IPS DF 4.7 (cell line): ENCODE measurements at regions not wholly inside any gene's neighbourhood (a gene's known extent, or its start where the extent isn't known, plus 50 kb on each side); places are given as distances from the start of the nearest gene placed in this dataset.
"Not testable (repeated sequence)": the region's sequence is repeated elsewhere in the genome, so short reads cannot be mapped to it uniquely, and the experiment has no call there.

Source experiments
- DNase-seq: peaks from one replicate; pipeline ENCODE4 v3.0.0-alpha.2; 2013; ENCODE audit warnings: low spot score; ENCODE audit errors: extremely low read depth

- not testable (repeated sequence) for DNase-seq
Measured at GRCh38 chr5:58308384-58308783, 151.5 kb downstream of the PLK2 start.

- no peak for DNase-seq
Measured at GRCh38 chr5:58300346-58300895, 159.5 kb downstream of the PLK2 start.

GRCh38 chr5:58299256-58299655, 160.6 kb downstream of the PLK2 start:
- no peak for DNase-seq

GRCh38 chr5:58294598-58295305, 165.1 kb downstream of the PLK2 start:
- no peak for DNase-seq

GRCh38 chr5:58288275-58288674, 171.6 kb downstream of the PLK2 start:
- not testable (repeated sequence) for DNase-seq

GRCh38 chr5:58286741-58287140, 173.1 kb downstream of the PLK2 start:
- no peak for DNase-seq

- no peak for DNase-seq
Measured at GRCh38 chr5:58285900-58286299, 174.0 kb downstream of the PLK2 start.

GRCh38 chr5:58284886-58285285, 175.0 kb downstream of the PLK2 start:
- no peak for DNase-seq

- DNase-seq: no peak
Measured at GRCh38 chr5:58281189-58281588, 178.7 kb downstream of the PLK2 start.

- DNase-seq: no peak
Measured at GRCh38 chr5:58279259-58279658, 180.6 kb downstream of the PLK2 start.

- no peak for DNase-seq
Measured at GRCh38 chr5:58276431-58276830, 183.5 kb downstream of the PLK2 start.

GRCh38 chr5:58275516-58275915, 184.4 kb downstream of the PLK2 start:
- no peak for DNase-seq

- DNase-seq: no peak
Measured at GRCh38 chr5:58274191-58274590, 185.7 kb downstream of the PLK2 start.

- DNase-seq: no peak
Measured at GRCh38 chr5:58273711-58274110, 186.2 kb downstream of the PLK2 start.

- no peak for DNase-seq
Measured at GRCh38 chr5:58268268-58268667, 191.6 kb downstream of the PLK2 start.

- DNase-seq: no peak
Measured at GRCh38 chr5:58266402-58266801, 193.5 kb downstream of the PLK2 start.

GRCh38 chr5:58265246-58265930, 194.5 kb downstream of the PLK2 start:
- no peak for DNase-seq

GRCh38 chr5:58264276-58264675, 195.6 kb downstream of the PLK2 start:
- no peak for DNase-seq

- no peak for DNase-seq
Measured at GRCh38 chr5:58263296-58263695, 196.6 kb downstream of the PLK2 start.

GRCh38 chr5:58262226-58262625, 197.7 kb downstream of the PLK2 start:
- no peak for DNase-seq

GRCh38 chr5:58261605-58262004, 198.3 kb downstream of the PLK2 start:
- no peak for DNase-seq

GRCh38 chr5:58260243-58260642, 199.6 kb downstream of the PLK2 start:
- no peak for DNase-seq

- peak; percentile 36 for DNase-seq
Measured at GRCh38 chr5:58259685-58260152, 200.2 kb downstream of the PLK2 start.
